HG02840 (cell line): ENCODE measurements at regions not wholly inside any gene's neighbourhood (a gene's known extent, or its start where the extent isn't known, plus 50 kb on each side); places are given as distances from the start of the nearest gene placed in this dataset.

Experiments
- ATAC-seq: cut with Tn5 transposase; IDR thresholded peaks from one replicate; pipeline ENCODE4 v1.9.1; 2021; ENCODE audit warnings: mild to moderate bottlenecking, moderate library complexity, moderate number of reproducible peaks; ENCODE audit not compliant: unreplicated experiment, low FRiP score

GRCh38 chr2:37857575-37858399, 67.3 kb upstream of the RMDN2 start:
- no peak for ATAC-seq

- ATAC-seq: no peak
These were observed 66.7 kb upstream of the RMDN2 start for GRCh38 chr2:37858400-37858711.

GRCh38 chr2:37858725-37859267, 66.3 kb upstream of the RMDN2 start:
- no peak for ATAC-seq

GRCh38 chr2:37862620-37863019, 62.5 kb upstream of the RMDN2 start:
- no peak for ATAC-seq

GRCh38 chr2:37864217-37864616, 60.9 kb upstream of the RMDN2 start:
- no peak for ATAC-seq

GRCh38 chr2:37865640-37866039, 59.4 kb upstream of the RMDN2 start:
- no peak for ATAC-seq

GRCh38 chr2:37866171-37866934, 58.7 kb upstream of the RMDN2 start:
- ATAC-seq: no peak

- no peak for ATAC-seq
These were observed 57.9 kb upstream of the RMDN2 start for GRCh38 chr2:37867166-37867565.

GRCh38 chr2:37868866-37869265, 56.2 kb upstream of the RMDN2 start:
- ATAC-seq: no peak

GRCh38 chr2:37869304-37869703, 55.8 kb upstream of the RMDN2 start:
- ATAC-seq: no peak

- no peak for ATAC-seq
These were observed 55.3 kb upstream of the RMDN2 start for GRCh38 chr2:37869771-37870170.

GRCh38 chr2:37870829-37871228, 54.3 kb upstream of the RMDN2 start:
- no peak for ATAC-seq

- peak; percentile 52 for ATAC-seq
These were observed 53.5 kb upstream of the RMDN2 start for GRCh38 chr2:37871456-37872191.

- ATAC-seq: no peak
These were observed 52.8 kb upstream of the RMDN2 start for GRCh38 chr2:37872192-37872750.

- no peak for ATAC-seq
These were observed 51.9 kb upstream of the RMDN2 start for GRCh38 chr2:37873229-37873628.

GRCh38 chr2:37873749-37874330, 51.2 kb upstream of the RMDN2 start:
- no peak for ATAC-seq

- ATAC-seq: no peak
These were observed 50.6 kb upstream of the RMDN2 start for GRCh38 chr2:37874470-37874869.
